Fibroblast of the conjunctiva (primary cell): ENCODE measurements at regions not wholly inside any gene's neighbourhood (a gene's known extent, or its start where the extent isn't known, plus 50 kb on each side); places are given as distances from the start of the nearest gene placed in this dataset.
"Not testable (repeated sequence)": the region's sequence is repeated elsewhere in the genome, so short reads cannot be mapped to it uniquely, and the experiment has no call there.

Experiments used
- DNase-seq: peaks from one replicate; pipeline ENCODE4 v3.0.0-alpha.2; 2010; ENCODE audit warnings: low read depth

GRCh38 chr7:52260046-52260665 is 775.3 kb upstream of the POM121L12 start:
- DNase-seq: no peak

- no peak for DNase-seq
These were observed 777.5 kb upstream of the POM121L12 start for GRCh38 chr7:52257890-52258289.

GRCh38 chr7:52254396-52255010 is 780.9 kb upstream of the POM121L12 start:
- no peak for DNase-seq

GRCh38 chr7:52253953-52254352 is 781.5 kb upstream of the POM121L12 start:
- DNase-seq: no peak

GRCh38 chr7:52249741-52250140 is 785.7 kb upstream of the POM121L12 start:
- no peak for DNase-seq

- no peak for DNase-seq
These were observed 787.9 kb upstream of the POM121L12 start for GRCh38 chr7:52247518-52247917.

- DNase-seq: no peak
These were observed 791.7 kb upstream of the POM121L12 start for GRCh38 chr7:52243685-52244084.

- DNase-seq: no peak
These were observed 802.2 kb upstream of the POM121L12 start for GRCh38 chr7:52233248-52233647.

- DNase-seq: no peak
These were observed 823.5 kb upstream of the POM121L12 start for GRCh38 chr7:52211930-52212329.

- no peak for DNase-seq
These were observed 825.8 kb upstream of the POM121L12 start for GRCh38 chr7:52209614-52210013.

GRCh38 chr7:52197221-52197620 is 838.2 kb upstream of the POM121L12 start:
- no peak for DNase-seq

GRCh38 chr7:52195664-52196063 is 839.8 kb upstream of the POM121L12 start:
- DNase-seq: no peak

- DNase-seq: no peak
These were observed 846.2 kb upstream of the POM121L12 start for GRCh38 chr7:52189153-52189778.

- DNase-seq: no peak
These were observed 851.3 kb upstream of the POM121L12 start for GRCh38 chr7:52184006-52184703.

- DNase-seq: no peak
These were observed 855.5 kb upstream of the POM121L12 start for GRCh38 chr7:52179934-52180333.

- no peak for DNase-seq
These were observed 851.5 kb upstream of the COBL start for GRCh38 chr7:52168085-52168484.

- DNase-seq: no peak
These were observed 846.7 kb upstream of the COBL start for GRCh38 chr7:52163311-52163710.

- DNase-seq: no peak
These were observed 844.9 kb upstream of the COBL start for GRCh38 chr7:52161483-52161882.

- DNase-seq: not testable (repeated sequence)
These were observed 842.8 kb upstream of the COBL start for GRCh38 chr7:52159421-52159820.

GRCh38 chr7:52154382-52154781 is 837.8 kb upstream of the COBL start:
- no peak for DNase-seq

GRCh38 chr7:52151559-52151958 is 835.0 kb upstream of the COBL start:
- no peak for DNase-seq

- DNase-seq: no peak
These were observed 834.3 kb upstream of the COBL start for GRCh38 chr7:52150952-52151351.
